GM13977 (cell line): ENCODE measurements at regions not wholly inside any gene's neighbourhood (a gene's known extent, or its start where the extent isn't known, plus 50 kb on each side); places are given as distances from the start of the nearest gene placed in this dataset.

Experiments
- DNase-seq: peaks from one replicate; pipeline ENCODE4 v3.0.0; 2012; ENCODE audit warnings: low spot score
- in situ Hi-C: fragments of 300-500 bp; cut with MboI; formaldehyde crosslinking; loops from one replicate; pipeline ENCODE4 v1.12.0; 2022; ENCODE audit warnings: low sequenced_read_pairs, low pct_unique_long_range_greater_than_20kb, mixed read lengths, inconsistent platforms; ENCODE audit not compliant: unreplicated experiment
- TF ChIP-seq, protein P1 (sequence below): IDR thresholded peaks from 2 replicates; pipeline ENCODE4 v1.5.1; 2012; ENCODE audit warnings: mild to moderate bottlenecking, control low read depth; ENCODE audit not compliant: insufficient read depth; ENCODE audit errors: extremely low read depth, missing control alignments

DNA sequence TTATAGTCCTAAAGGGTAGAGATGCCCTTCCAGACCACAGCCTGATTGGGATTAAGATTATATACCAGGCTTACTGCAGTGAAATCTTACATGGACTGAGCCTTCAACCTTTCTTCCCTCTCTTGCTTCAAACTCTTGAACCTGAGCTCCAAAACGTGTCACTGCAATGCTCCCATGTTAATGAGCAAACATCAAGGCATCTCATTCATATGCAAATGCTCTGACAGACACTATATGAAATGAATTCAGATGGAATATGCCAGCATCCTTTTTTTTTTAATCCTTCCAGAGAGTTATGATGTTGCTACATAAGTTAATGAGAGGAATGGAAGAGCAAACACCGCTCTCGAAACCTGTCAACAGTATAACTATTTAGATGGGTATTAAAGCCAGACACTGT, 611.9 kb upstream of the CDH11 start:
- TF ChIP-seq, protein P1, sequence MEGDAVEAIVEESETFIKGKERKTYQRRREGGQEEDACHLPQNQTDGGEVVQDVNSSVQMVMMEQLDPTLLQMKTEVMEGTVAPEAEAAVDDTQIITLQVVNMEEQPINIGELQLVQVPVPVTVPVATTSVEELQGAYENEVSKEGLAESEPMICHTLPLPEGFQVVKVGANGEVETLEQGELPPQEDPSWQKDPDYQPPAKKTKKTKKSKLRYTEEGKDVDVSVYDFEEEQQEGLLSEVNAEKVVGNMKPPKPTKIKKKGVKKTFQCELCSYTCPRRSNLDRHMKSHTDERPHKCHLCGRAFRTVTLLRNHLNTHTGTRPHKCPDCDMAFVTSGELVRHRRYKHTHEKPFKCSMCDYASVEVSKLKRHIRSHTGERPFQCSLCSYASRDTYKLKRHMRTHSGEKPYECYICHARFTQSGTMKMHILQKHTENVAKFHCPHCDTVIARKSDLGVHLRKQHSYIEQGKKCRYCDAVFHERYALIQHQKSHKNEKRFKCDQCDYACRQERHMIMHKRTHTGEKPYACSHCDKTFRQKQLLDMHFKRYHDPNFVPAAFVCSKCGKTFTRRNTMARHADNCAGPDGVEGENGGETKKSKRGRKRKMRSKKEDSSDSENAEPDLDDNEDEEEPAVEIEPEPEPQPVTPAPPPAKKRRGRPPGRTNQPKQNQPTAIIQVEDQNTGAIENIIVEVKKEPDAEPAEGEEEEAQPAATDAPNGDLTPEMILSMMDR = no peak
- no peak for DNase-seq
- in situ Hi-C loops = no loop called here

DNA sequence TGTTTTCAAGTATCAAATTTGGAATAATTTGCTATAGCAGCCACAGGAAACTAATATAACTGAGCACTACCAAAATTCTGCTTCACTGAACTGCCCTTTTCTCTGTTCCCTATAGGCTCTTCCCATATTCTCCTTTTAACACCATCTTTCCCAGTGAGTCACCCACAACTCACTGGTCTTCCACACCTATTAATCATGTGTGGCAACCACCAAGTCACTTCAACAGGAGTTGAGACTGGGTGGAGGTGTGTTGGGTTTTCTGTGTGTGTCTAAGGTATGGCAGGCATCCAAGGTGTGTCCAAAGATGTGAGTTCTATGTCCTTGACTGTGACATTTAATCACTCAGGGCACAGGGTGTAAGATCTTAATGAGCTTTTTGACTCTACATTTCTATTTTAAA, 610.0 kb upstream of the CDH11 start:
- no peak for DNase-seq
- TF ChIP-seq, protein P1 = no peak
- in situ Hi-C loops = no loop called here

DNA sequence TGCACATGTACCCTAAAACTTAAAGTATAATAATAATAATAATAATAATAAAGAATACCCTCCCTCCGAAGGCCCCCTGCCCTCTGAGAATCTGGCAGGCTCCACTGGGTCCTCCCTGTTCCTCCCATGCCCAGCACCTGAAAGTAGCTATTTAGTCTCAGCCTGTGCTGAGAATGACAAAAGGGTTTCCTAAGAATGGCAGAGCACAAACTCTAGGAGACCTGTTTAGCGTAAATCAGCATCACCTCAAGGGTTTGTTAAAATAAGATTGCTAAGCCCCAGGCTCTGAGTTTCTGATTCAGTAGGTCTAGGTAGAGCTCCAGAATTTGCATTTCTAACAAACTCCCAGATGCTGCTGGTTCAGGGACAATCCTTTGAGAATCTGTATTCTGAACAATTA, 606.8 kb upstream of the CDH11 start:
- no peak for DNase-seq
- in situ Hi-C loops = no loop called here

DNA sequence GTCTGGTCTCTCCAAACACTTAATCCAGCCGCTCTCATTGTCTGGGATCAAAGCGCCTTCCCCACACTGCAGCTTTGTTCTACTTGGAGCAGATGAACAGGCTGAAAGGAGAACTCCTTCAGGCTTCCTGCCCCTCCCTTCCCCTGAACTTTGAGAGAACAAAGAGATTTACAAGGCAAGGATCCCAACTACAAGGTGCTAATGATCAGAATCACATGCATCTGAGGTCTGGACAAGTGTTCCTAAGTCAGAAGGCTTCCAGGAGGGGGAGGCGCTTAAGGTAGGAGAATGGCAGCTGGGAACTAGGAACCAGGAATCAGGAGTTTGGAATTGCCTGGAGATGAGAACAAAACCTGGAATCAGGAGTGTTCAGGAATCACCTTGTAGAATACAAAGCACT, 606.3 kb upstream of the CDH11 start:
- DNase-seq = no peak
- in situ Hi-C loops = no loop called here
- TF ChIP-seq, protein P1 = no peak

More for the DNA sequence above, 606.8 kb upstream of the CDH11 start:
- TF ChIP-seq, protein P1 = no peak

DNA sequence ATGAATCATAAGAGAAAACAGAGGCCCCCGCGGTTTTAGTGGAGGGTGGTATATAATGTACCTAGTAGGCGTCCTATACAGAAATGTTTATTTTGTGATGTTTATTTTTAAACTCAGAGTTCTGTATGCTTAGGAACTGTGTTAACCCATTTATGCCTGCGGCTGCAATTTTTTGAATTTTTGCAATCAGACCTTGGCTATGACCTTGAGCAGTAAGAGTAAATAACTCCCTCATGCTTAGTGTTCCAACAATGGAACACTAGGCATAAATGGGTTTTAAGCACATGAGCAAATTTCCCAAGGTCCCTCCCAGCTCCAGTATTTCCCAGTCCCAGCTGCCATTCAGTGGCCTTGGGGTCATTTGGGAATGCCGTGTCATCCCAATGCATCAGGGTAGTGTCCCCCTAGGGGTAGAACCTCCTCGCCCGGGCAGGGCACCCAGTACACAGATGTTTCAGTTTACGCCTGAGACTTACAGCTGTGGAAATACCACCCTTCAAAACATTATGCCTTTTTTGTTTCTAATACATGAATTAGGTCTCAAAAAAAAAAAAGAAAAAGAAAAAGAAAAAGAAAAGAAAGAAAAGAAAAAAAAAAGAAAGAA, 605.8 kb upstream of the CDH11 start:
- in situ Hi-C loops = no loop called here
- no peak for DNase-seq
- TF ChIP-seq, protein P1 = no peak

DNA sequence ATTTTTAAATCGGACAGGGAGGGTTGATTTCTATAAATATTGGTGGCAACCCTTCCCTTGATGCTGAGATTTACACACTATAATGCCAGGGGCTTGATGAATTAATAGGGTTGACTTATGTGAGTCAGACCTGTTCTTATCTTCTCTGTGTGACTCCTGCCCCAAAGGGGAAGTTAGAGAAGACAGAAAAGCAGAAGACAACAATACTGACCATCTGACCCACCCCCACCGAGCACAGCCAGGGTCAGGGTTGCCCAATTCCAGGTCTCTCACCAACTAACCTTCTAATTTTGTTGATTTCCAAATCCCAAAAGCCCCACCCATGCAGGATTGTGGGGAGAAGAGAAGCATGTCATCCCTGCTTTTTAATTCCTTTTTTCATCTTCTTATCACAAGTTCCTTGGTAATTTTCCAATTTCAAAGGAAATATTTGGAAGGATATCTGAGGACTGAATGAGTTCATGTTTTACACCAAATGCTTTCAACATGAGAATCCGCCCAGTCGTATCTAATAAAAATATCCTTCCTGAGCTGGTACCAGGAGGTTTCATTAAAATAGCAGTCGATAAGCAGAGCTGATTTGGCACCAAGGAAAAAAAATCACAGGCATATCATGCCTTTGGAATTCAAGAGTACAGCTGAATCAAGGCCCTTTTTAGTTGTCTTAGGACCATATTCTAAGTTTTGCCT, 603.4 kb upstream of the CDH11 start:
- TF ChIP-seq, protein P1 = no peak
- in situ Hi-C loops = no loop called here
- no peak for DNase-seq
